GM10266 (cell line): ENCODE measurements at regions not wholly inside any gene's neighbourhood (a gene's known extent, or its start where the extent isn't known, plus 50 kb on each side); places are given as distances from the start of the nearest gene placed in this dataset.

Source experiments
- DNase-seq: peaks from one replicate; pipeline ENCODE4 v3.0.0; 2012; ENCODE audit errors: extremely low spot score
- CTCF ChIP-seq: IDR thresholded peaks from 2 replicates; pipeline ENCODE4 v1.5.1; 2012; ENCODE audit warnings: mild to moderate bottlenecking, low read depth; ENCODE audit not compliant: control insufficient read depth, insufficient read depth; ENCODE audit errors: missing control alignments

GRCh38 chr12:105783983-105784947 is 354.5 kb downstream of the NUAK1 start:
- peak; percentile 29 for DNase-seq
- TF ChIP-seq CTCF, result no peak

DNA sequence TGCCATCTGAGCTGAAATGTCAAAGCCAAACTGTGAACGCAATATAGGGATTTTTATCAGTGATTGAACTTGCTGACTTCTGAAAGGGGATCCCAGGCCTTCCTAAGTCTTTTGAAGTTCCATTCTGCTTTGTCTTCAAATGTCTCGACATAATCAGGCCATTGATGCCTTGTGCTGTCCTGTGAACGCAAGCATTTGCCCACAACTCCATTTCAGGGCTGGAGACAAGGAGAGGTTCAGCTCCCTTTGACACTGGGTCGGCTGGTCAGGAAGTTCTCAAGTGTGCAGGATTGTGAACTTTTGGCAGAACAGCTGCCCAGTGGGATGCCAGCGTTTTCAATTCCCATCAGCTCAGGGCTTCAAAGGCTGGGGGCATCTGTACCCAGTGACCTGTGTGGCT is 345.3 kb downstream of the NUAK1 start:
- TF ChIP-seq CTCF, result no peak
- no peak for DNase-seq

GRCh38 chr12:105798256-105798845 is 340.4 kb downstream of the NUAK1 start:
- no peak for DNase-seq
- TF ChIP-seq CTCF, result no peak

GRCh38 chr12:105799103-105799502 is 339.7 kb downstream of the NUAK1 start:
- no peak for DNase-seq
- TF ChIP-seq CTCF, result no peak

GRCh38 chr12:105801351-105801750 is 337.4 kb downstream of the NUAK1 start:
- no peak for TF ChIP-seq CTCF
- DNase-seq, result no peak

DNA sequence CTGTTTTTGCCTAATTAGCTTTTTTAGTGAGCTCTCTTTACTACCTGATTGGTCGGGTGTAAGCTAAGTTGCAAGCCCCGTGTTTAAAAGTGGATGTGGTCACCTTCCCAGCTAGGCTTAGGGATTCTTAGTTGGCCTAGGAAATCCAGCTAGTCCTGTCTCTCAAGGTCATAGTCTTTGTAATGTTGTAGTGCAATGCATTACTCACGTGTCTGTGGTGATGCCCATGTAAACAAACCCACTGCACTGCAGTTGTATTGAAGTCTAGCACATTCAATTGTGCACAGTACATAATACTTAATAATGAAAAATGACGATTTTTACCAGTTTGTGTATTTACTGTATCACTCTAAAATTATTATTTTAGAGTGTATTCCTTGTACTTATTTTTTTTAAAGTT is 335.5 kb downstream of the NUAK1 start:
- TF ChIP-seq CTCF, result no peak
- DNase-seq, result no peak

DNA sequence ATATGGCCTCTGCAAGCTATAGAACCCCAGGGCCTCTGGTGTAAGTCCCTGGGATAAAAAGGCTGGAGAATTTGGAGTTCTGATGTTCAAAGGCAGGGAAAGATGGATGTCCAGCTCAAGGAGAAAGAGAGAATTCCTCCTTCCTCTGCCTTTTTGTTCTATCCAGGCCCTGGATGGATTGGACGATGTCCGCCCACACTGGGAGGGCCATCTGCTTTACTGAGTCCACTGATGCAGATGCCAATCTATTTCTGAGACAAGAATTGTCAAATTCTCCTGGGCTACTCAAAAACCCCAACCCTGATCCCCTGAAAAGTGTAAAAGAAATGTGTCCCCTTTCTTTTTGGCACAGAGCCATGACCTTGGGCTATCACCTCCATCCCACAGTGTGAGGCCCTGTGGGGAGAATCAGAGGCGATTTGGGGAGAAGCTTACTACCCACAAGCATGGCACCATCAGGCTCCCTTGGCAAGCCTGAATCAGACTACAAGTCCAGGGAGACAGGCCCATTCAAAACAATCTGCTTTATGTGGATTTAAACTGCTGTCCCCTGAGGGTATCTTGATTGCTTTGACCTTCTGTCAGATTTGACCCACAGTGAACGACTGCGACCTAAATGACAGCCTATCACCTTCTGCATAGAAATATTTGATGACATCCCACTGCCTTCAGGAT is 334.0 kb downstream of the NUAK1 start:
- no peak for TF ChIP-seq CTCF
- DNase-seq, result no peak
